Fibroblast of mammary gland (primary cell): ENCODE measurements at regions not wholly inside any gene's neighbourhood (a gene's known extent, or its start where the extent isn't known, plus 50 kb on each side); places are given as distances from the start of the nearest gene placed in this dataset.

ENCODE experiments used
- DNase-seq: peaks from one replicate; pipeline ENCODE4 v3.0.0-alpha.2; 2010; ENCODE audit warnings: low read depth
- H3K4me3 ChIP-seq: 2 replicates; pipeline ENCODE4 v1.5.1; 2011; ENCODE audit warnings: low read depth, mild to moderate bottlenecking, low read length, moderate library complexity; ENCODE audit not compliant: control insufficient read depth
- TF ChIP-seq, protein P1 (sequence below): conservative IDR thresholded peaks from 2 replicates; pipeline ENCODE4 v1.5.1; 2011; ENCODE audit warnings: low read depth, low read length, inconsistent platforms; ENCODE audit not compliant: control insufficient read depth, insufficient read depth

DNA sequence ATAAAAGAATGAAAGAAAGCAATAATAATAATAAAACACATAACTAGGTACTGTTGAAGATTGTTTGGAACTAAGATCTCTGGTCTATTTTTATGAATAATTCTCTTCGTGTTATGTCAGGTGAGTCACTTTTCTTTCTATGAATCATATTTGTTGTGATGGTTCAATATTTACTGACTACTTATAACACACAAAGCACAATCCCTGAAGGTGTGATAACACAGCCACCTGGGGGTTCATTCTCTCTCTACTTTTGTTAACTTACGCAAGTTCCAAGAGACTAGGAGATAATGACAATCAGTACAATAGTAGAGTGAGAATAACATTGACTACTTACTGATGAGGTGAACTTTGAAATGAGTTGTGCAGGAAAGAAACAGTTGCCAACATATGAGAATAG is 149.9 kb downstream of the IBTK start:
- TF ChIP-seq, protein P1, sequence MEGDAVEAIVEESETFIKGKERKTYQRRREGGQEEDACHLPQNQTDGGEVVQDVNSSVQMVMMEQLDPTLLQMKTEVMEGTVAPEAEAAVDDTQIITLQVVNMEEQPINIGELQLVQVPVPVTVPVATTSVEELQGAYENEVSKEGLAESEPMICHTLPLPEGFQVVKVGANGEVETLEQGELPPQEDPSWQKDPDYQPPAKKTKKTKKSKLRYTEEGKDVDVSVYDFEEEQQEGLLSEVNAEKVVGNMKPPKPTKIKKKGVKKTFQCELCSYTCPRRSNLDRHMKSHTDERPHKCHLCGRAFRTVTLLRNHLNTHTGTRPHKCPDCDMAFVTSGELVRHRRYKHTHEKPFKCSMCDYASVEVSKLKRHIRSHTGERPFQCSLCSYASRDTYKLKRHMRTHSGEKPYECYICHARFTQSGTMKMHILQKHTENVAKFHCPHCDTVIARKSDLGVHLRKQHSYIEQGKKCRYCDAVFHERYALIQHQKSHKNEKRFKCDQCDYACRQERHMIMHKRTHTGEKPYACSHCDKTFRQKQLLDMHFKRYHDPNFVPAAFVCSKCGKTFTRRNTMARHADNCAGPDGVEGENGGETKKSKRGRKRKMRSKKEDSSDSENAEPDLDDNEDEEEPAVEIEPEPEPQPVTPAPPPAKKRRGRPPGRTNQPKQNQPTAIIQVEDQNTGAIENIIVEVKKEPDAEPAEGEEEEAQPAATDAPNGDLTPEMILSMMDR: no peak
- no peak overlapping the region for H3K4me3 ChIP-seq
- DNase-seq: no peak

DNA sequence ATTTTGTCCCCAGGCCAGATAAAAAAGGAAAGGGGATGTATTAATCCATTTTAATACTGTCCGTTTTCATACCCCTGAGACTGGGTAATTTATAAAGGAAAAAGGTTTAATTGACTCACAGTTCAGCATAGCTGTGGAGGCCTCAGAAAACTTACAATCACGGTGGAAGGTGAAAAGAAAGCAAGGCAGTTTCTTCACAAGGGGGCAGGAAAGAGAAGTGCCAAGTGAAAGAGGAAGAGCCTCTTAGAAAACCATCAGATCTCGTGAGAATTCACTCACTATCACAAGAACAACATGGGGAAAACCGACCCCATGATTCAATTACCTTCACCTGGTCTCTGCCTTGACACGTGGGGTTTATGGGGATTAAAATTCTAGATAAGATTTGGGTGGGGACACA is 152.5 kb downstream of the IBTK start:
- DNase-seq: no peak
- TF ChIP-seq, protein P1: no peak

DNA sequence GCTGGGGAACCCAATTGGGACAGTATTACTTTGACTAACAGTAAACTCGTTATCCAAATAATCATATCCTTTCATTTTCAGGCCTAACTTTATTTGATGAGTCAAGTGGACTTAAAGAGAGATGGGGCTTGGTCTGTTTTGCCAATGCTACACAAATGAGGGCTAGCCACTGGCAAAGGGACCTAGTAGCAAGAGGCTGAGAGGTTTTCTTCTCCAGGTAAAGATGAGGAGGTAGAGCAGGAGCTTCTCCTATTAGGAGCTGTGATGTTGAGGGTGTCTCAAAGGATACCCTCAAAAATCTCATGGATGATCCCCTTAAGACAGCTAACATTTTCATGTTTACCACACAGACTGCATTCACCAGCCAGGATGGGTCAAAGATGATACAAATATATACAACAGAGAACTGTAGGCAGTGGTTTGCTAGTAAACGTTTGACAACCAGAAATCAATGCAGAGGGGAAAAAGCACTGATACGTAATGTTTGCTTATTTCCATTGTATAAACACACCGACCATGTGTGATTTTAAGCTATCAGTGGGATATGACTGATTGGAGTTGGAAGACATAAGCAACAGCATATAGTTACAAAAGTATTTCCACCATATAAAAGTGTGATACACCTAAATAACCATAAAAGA is 153.3 kb downstream of the IBTK start:
- no peak for DNase-seq
- no peak overlapping the region for H3K4me3 ChIP-seq

More for the DNA sequence above, 152.5 kb downstream of the IBTK start:
- H3K4me3 ChIP-seq: no peak overlapping the region

GRCh38 chr6:82088978-82089771 is 158.4 kb downstream of the IBTK start:
- DNase-seq: no peak
- TF ChIP-seq, protein P1: no peak
- H3K4me3 ChIP-seq: no peak overlapping the region

More for the DNA sequence above, 153.3 kb downstream of the IBTK start:
- TF ChIP-seq, protein P1: no peak

DNA sequence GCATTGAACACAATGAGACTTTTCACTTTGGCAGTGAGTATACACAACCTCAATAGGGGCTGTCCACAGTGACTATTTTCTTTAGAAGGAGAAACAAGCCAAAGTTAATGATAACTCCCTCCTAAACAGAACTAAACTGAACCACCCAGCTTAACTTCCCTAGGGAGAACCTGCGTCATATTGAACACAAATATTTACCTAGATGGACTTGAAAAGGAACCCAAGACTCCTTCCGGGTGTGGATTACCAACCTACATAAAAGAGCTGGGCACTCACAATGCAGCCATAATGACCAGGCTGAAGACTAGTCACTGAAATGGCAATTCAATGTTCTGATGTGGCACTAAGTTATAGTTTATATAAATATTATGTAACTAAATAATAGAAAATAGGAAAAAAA is 160.6 kb downstream of the IBTK start:
- H3K4me3 ChIP-seq: no peak overlapping the region
- no peak for DNase-seq
- TF ChIP-seq, protein P1: no peak

GRCh38 chr6:82085701-82086100 is 161.8 kb downstream of the IBTK start:
- no peak for DNase-seq

More at GRCh38 chr6:82085701-82086100, 161.8 kb downstream of the IBTK start:
- no peak overlapping the region for H3K4me3 ChIP-seq
- TF ChIP-seq, protein P1: no peak
